HG03571 (cell line): ENCODE measurements at regions not wholly inside any gene's neighbourhood (a gene's known extent, or its start where the extent isn't known, plus 50 kb on each side); places are given as distances from the start of the nearest gene placed in this dataset.

ENCODE experiments used
- ATAC-seq: cut with Tn5 transposase; IDR thresholded peaks from one replicate; pipeline ENCODE4 v1.9.1; 2021; ENCODE audit not compliant: unreplicated experiment

GRCh38 chr4:138030375-138030774, 211.8 kb downstream of the SLC7A11 start:
- no peak for ATAC-seq

- no peak for ATAC-seq
Observed at GRCh38 chr4:138028923-138029322, 213.2 kb downstream of the SLC7A11 start.

- ATAC-seq, result no peak
Observed at GRCh38 chr4:138021139-138021830, 220.9 kb downstream of the SLC7A11 start.

- no peak for ATAC-seq
Observed at GRCh38 chr4:138014590-138015288, 227.4 kb downstream of the SLC7A11 start.

GRCh38 chr4:138013625-138014024, 228.5 kb downstream of the SLC7A11 start:
- no peak for ATAC-seq

GRCh38 chr4:138010639-138011038, 231.5 kb downstream of the SLC7A11 start:
- ATAC-seq, result no peak

- no peak for ATAC-seq
Observed at GRCh38 chr4:138007572-138007971, 234.6 kb downstream of the SLC7A11 start.

- ATAC-seq, result no peak
Observed at GRCh38 chr4:138005486-138005885, 236.7 kb downstream of the SLC7A11 start.

- ATAC-seq, result peak; percentile 92
Observed at GRCh38 chr4:138003248-138003647, 238.9 kb downstream of the SLC7A11 start.

- no peak for ATAC-seq
Observed at GRCh38 chr4:137998666-137999429, 243.3 kb downstream of the SLC7A11 start.

GRCh38 chr4:137997496-137997895, 244.7 kb downstream of the SLC7A11 start:
- ATAC-seq, result no peak

GRCh38 chr4:137994853-137995252, 247.3 kb downstream of the SLC7A11 start:
- no peak for ATAC-seq

- no peak for ATAC-seq
Observed at GRCh38 chr4:137993232-137993631, 248.9 kb downstream of the SLC7A11 start.

- no peak for ATAC-seq
Observed at GRCh38 chr4:137981277-137981676, 260.9 kb downstream of the SLC7A11 start.

GRCh38 chr4:137980641-137981040, 261.5 kb downstream of the SLC7A11 start:
- ATAC-seq, result no peak

GRCh38 chr4:137979938-137980337, 262.2 kb downstream of the SLC7A11 start:
- no peak for ATAC-seq

GRCh38 chr4:137968956-137969678, 273.0 kb downstream of the SLC7A11 start:
- ATAC-seq, result no peak

GRCh38 chr4:137967480-137968190, 274.5 kb downstream of the SLC7A11 start:
- no peak for ATAC-seq

- ATAC-seq, result no peak
Observed at GRCh38 chr4:137966504-137966903, 275.6 kb downstream of the SLC7A11 start.

GRCh38 chr4:137961051-137961438, 281.1 kb downstream of the SLC7A11 start:
- no peak for ATAC-seq
